Breast epithelium (tissue), 4 donors: ENCODE measurements at regions not wholly inside any gene's neighbourhood (a gene's known extent, or its start where the extent isn't known, plus 50 kb on each side); places are given as distances from the start of the nearest gene placed in this dataset.

Experiments
- DNase-seq, 2 donors: peaks; one replicate each; pipeline ENCODE4 v3.0.0-alpha.2; 2019; ENCODE audit warnings: low spot score in 2 of 2
- H3K27ac ChIP-seq, 2 donors: fragments of 200-600 bp; sonication (generic) in 1 of 2; one replicate each; pipeline ENCODE4 v1.5.1; 2016 to 2019; ENCODE audit warnings: mild to moderate bottlenecking in 1 of 2
- H3K27me3 ChIP-seq, 2 donors: fragments of 200-600 bp; sonication (generic) in 1 of 2; one replicate each; pipeline versions ENCODE4 v1.5.1 to v1.6.0; 2017 to 2019; ENCODE audit warnings: control low read depth in 1 of 2, mild to moderate bottlenecking in 1 of 2
- H3K36me3 ChIP-seq: fragments of 200-600 bp; one replicate; pipeline ENCODE4 v1.5.1; 2019
- H3K4me1 ChIP-seq, 2 donors: fragments of 200-600 bp; sonication (generic); one replicate each; pipeline ENCODE4 v1.5.1; 2016 to 2019; ENCODE audit warnings: control low read depth in 1 of 2
- H3K4me3 ChIP-seq, 3 donors: fragments of 200-600 bp; sonication (generic); 1 replicate in 2 of 3; 2 replicates in 1 of 3; pipeline ENCODE4 v1.5.1; 2016 to 2019; ENCODE audit warnings: mild to moderate bottlenecking in 3 of 3, moderate library complexity in 2 of 3
- H3K9me3 ChIP-seq, 2 donors: fragments of 200-600 bp; sonication (generic) in 1 of 2; one replicate each; pipeline ENCODE4 v1.5.1; 2016 to 2019; ENCODE audit warnings: control low read depth in 1 of 2
- POLR2A ChIP-seq: fragments of 450-650 bp; IDR thresholded peaks from one replicate; pipeline ENCODE4 v1.6.1; 2016; ENCODE audit warnings: antibody characterized with exemption, mild to moderate bottlenecking, moderate library complexity
- POLR2AphosphoS5 ChIP-seq, 3 donors: sonication (generic); formaldehyde crosslinking; IDR thresholded peaks; one replicate each; pipeline ENCODE4 v1.6.1; 2017; ENCODE audit warnings: antibody characterized with exemption in 3 of 3
- intact Hi-C: fragments of 100-400 bp; cut with DNase I; formaldehyde crosslinking; loops from one replicate; pipeline ENCODE4 v1.15.1; 2023; ENCODE audit warnings: low total_unique reads
- TF ChIP-seq, protein P1 (sequence below), 3 donors: fragments of 450-650 bp; IDR thresholded peaks; one replicate each; pipeline ENCODE4 v1.5.1; 2016 to 2017; ENCODE audit warnings: antibody characterized with exemption in 3 of 3, mild to moderate bottlenecking in 3 of 3, moderate library complexity in 3 of 3

DNA sequence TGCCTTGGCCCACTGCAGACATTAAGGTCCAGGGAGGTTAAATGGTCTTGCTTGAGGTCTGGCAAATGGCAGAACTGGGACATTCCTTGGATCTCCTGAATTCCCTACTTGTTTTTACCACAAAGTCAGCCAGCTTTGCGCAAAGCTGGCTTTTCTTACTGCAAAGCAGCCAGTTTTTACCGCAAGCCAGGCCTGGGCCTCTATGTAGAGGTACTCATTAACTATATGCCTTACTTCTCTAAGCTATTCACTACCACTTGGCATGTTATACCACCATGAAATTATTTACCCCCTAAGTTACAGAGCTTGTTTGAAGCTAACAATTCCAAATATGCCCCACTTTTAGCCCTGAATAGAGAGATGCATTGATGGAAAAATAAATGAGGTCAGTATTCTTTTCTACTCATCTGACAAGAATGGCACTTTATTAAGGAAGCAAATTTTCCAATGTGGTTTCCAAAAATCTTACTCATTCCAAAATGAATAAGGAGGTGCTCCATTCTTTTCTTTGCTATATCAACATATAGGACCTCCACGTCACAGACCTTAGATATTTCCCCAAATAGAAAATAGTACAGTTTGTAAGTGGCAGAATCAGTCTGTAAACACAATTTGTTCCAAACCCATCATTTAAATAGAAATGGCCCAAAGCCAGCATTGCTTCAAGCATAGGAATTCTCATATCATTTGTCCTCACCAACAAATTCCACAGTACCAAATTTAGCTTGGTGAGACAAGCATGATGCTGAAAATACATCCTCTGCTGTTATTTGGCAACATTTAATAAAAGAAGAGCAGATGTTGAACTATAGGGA, 143.9 kb upstream of the TSC22D1 start:
- Histone ChIP-seq H3K27me3 (no peaks in the 10 kb centered on the region), H3K4me3 (no peak overlapping the region), H3K27ac (peak overlapping the region in 1 of 2 donors; percentile 50), H3K4me1 (peaks cover 0 to 7% of the 10 kb centered on the region in 2 donors), H3K9me3 (no peaks in the 10 kb centered on the region), H3K36me3 (no peaks in the 10 kb centered on the region)
- intact Hi-C loops = no loop called here
- peak in 1 of 2 donors; percentile 25 for DNase-seq
- TF ChIP-seq POLR2AphosphoS5 (IDR thresholded peaks at IDR 0.05) (no peak), POLR2A (no peak)
- TF ChIP-seq, protein P1, sequence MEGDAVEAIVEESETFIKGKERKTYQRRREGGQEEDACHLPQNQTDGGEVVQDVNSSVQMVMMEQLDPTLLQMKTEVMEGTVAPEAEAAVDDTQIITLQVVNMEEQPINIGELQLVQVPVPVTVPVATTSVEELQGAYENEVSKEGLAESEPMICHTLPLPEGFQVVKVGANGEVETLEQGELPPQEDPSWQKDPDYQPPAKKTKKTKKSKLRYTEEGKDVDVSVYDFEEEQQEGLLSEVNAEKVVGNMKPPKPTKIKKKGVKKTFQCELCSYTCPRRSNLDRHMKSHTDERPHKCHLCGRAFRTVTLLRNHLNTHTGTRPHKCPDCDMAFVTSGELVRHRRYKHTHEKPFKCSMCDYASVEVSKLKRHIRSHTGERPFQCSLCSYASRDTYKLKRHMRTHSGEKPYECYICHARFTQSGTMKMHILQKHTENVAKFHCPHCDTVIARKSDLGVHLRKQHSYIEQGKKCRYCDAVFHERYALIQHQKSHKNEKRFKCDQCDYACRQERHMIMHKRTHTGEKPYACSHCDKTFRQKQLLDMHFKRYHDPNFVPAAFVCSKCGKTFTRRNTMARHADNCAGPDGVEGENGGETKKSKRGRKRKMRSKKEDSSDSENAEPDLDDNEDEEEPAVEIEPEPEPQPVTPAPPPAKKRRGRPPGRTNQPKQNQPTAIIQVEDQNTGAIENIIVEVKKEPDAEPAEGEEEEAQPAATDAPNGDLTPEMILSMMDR (IDR thresholded peaks at IDR 0.05) = no peak

DNA sequence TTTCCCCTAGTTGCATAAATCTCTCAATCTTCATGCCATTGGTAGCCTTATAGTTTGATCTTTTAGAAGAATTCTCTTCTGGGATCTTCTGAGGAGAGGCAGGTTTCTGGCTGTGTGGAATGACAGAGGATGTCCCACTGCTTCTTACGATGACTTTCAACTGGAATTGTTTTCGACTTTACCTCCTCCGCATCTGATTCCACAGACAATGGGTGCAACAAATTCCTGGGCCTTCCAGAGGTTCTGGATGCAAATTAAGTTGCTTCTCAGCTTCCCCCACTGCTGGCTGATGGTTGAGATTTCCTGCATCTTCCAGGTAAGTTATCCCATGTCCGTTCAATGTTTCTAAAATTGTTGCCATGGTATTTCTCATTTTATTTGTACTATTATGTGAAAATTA, 142.3 kb upstream of the TSC22D1 start:
- H3K4me1 ChIP-seq = peaks cover 0 to 7% of the 10 kb centered on the region in 2 donors
- H3K9me3 ChIP-seq = no peaks in the 10 kb centered on the region
- TF ChIP-seq POLR2AphosphoS5 (IDR thresholded peaks at IDR 0.05) (no peak), POLR2A (no peak)
- TF ChIP-seq, protein P1 (IDR thresholded peaks at IDR 0.05) = no peak
- intact Hi-C loops = no loop called here
- no peak for DNase-seq
- no peak overlapping the region for H3K4me3 ChIP-seq
- H3K36me3 ChIP-seq = no peaks in the 10 kb centered on the region
- no peak overlapping the region for H3K27ac ChIP-seq
- no peaks in the 10 kb centered on the region for H3K27me3 ChIP-seq

DNA sequence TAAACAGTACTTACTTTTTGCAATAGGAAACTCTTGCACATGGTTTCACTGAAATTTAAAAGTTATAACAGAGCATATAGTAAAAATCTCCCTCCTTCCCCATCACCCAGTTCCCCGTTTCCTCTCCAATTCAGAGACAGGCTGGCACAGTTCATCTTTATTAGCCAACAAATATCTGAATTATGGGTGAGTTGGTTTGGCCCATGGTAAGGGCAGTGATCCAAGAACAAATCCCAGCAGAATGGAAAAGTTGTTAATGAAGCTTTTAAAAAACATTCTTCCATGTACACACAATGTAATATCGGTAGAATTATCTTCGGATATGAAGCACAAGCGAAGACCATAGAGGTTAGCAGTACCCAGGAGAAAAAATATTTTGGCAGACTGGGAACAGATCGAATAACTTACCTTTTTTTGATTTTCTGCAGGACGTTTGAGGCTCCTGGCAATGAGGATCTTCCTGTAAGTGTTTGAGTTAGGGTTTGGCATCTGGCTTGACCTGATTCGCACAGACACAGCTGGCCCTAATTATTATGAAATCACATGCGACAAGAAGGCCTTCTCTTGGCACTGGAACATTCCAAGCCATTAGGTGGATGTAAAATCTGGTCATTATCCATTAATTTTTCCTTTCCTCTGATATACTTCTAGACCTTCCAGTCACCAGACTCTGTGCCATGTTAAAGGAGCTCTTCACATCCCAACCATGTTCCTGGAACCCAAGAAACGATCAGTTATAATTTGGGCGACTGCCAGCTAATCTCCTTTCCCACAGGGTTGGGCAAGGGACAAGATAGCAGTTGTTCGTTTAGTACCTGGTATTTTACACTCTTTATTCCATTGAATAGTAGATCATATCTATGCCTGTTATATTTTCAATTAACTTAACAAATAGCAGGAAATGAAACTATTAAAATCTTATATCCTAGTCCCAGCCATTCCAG, 139.4 kb upstream of the TSC22D1 start:
- no peak overlapping the region for H3K4me3 ChIP-seq
- peak overlapping the region; percentile 65 to 72 for H3K27ac ChIP-seq
- no peaks in the 10 kb centered on the region for H3K27me3 ChIP-seq
- TF ChIP-seq, protein P1 (IDR thresholded peaks at IDR 0.05) = no peak
- no peak for TF ChIP-seq POLR2A
- TF ChIP-seq POLR2AphosphoS5 (IDR thresholded peaks at IDR 0.05) = no peak
- H3K36me3 ChIP-seq = no peaks in the 10 kb centered on the region
- peak in 1 of 2 donors; percentile 64 for DNase-seq
- peaks cover 0 to 7% of the 10 kb centered on the region in 2 donors for H3K4me1 ChIP-seq
- no peaks in the 10 kb centered on the region for H3K9me3 ChIP-seq
- intact Hi-C loops = no loop called here

DNA sequence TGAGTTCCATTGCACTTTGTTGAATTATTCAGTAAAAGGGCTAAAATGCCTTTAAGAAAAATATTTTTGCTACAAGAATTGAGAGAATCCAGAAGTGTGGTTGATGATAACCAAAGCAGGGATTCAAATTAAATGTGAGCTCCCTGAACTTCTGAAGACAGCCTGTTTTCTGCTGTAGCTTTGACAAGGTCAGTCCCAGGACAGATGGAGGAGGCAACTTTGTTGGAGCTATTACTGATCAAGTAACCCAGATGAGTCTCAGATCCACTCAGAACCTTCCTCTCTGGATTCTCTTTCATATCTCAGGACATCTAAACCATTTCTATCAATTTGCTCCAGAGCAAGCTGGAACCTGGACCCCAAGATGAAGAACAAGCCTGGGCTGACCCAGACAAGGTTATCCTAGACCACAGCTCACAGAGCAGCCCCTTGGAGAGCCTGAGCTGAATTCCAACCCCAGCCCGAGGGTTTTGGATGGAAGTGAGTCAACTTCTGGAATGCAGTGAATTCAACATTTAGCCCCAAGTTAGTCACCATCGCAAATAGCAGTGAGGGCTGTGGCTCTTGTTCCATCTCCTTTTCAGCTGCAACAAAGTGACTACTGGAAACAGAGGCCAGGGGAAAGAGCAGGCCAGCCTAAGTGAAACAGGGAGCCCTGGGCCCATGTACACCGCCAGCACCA, 137.8 kb upstream of the TSC22D1 start:
- intact Hi-C loops = no loop called here
- Histone ChIP-seq H3K27me3 (no peaks in the 10 kb centered on the region), H3K9me3 (no peaks in the 10 kb centered on the region), H3K27ac (peak overlapping the region; percentile 48 to 57), H3K4me3 (no peak overlapping the region), H3K36me3 (no peaks in the 10 kb centered on the region), H3K4me1 (peaks cover 0 to 7% of the 10 kb centered on the region in 2 donors)
- no peak for TF ChIP-seq POLR2A
- TF ChIP-seq, protein P1 (IDR thresholded peaks at IDR 0.05) = no peak
- TF ChIP-seq POLR2AphosphoS5 (IDR thresholded peaks at IDR 0.05) = no peak
- DNase-seq = peak in 1 of 2 donors; percentile 56
